Stimulated activated CD4-positive, alpha-beta T cell treated with anti-CD3 and anti-CD28 coated beads, Interleukin-15, amount 100 ng/mL, for 24 hours (primary cell): ENCODE measurements at regions not wholly inside any gene's neighbourhood (a gene's known extent, or its start where the extent isn't known, plus 50 kb on each side); places are given as distances from the start of the nearest gene placed in this dataset.

ENCODE experiments used
- DNase-seq: peaks from one replicate; pipeline ENCODE4 v3.0.0-alpha.2; 2020

- no peak for DNase-seq
Observed at GRCh38 chr3:8366219-8366810, 135.3 kb upstream of the LMCD1 start.

GRCh38 chr3:8368598-8368997, 133.0 kb upstream of the LMCD1 start:
- no peak for DNase-seq

GRCh38 chr3:8369638-8370037, 132.0 kb upstream of the LMCD1 start:
- no peak for DNase-seq

GRCh38 chr3:8371085-8371551, 130.5 kb upstream of the LMCD1 start:
- no peak for DNase-seq

- no peak for DNase-seq
Observed at GRCh38 chr3:8371960-8372463, 129.6 kb upstream of the LMCD1 start.

- no peak for DNase-seq
Observed at GRCh38 chr3:8380904-8381704, 120.5 kb upstream of the LMCD1 start.

GRCh38 chr3:8385848-8386620, 115.6 kb upstream of the LMCD1 start:
- DNase-seq, result no peak

- DNase-seq, result no peak
Observed at GRCh38 chr3:8387571-8387970, 114.1 kb upstream of the LMCD1 start.

- no peak for DNase-seq
Observed at GRCh38 chr3:8399686-8400085, 101.9 kb upstream of the LMCD1 start.

- DNase-seq, result no peak
Observed at GRCh38 chr3:8400911-8401310, 100.7 kb upstream of the LMCD1 start.

GRCh38 chr3:8403996-8404395, 97.6 kb upstream of the LMCD1 start:
- no peak for DNase-seq

GRCh38 chr3:8405144-8405543, 96.5 kb upstream of the LMCD1 start:
- no peak for DNase-seq

- DNase-seq, result no peak
Observed at GRCh38 chr3:8406479-8406878, 95.1 kb upstream of the LMCD1 start.

- DNase-seq, result no peak
Observed at GRCh38 chr3:8413337-8413926, 88.2 kb upstream of the LMCD1 start.

GRCh38 chr3:8416965-8417364, 84.7 kb upstream of the LMCD1 start:
- DNase-seq, result peak; percentile 24

- DNase-seq, result no peak
Observed at GRCh38 chr3:8420612-8421011, 81.0 kb upstream of the LMCD1 start.

- DNase-seq, result no peak
Observed at GRCh38 chr3:8421267-8421666, 80.4 kb upstream of the LMCD1 start.

GRCh38 chr3:8421711-8422110, 79.9 kb upstream of the LMCD1 start:
- no peak for DNase-seq

- DNase-seq, result no peak
Observed at GRCh38 chr3:8423307-8423706, 78.3 kb upstream of the LMCD1 start.

- DNase-seq, result no peak
Observed at GRCh38 chr3:8424281-8424680, 77.3 kb upstream of the LMCD1 start.

- no peak for DNase-seq
Observed at GRCh38 chr3:8436661-8437287, 64.8 kb upstream of the LMCD1 start.

GRCh38 chr3:8438507-8439079, 63.0 kb upstream of the LMCD1 start:
- DNase-seq, result no peak
